GM19043 (cell line): ENCODE measurements at regions not wholly inside any gene's neighbourhood (a gene's known extent, or its start where the extent isn't known, plus 50 kb on each side); places are given as distances from the start of the nearest gene placed in this dataset.
"Not testable (repeated sequence)": the region's sequence is repeated elsewhere in the genome, so short reads cannot be mapped to it uniquely, and the experiment has no call there.

Experiments used
- ATAC-seq: cut with Tn5 transposase; IDR thresholded peaks from one replicate; pipeline ENCODE4 v1.9.1; 2021; ENCODE audit warnings: low read depth; ENCODE audit not compliant: unreplicated experiment

- ATAC-seq: no peak
Measured at GRCh38 chr13:87972568-87972967, 301.4 kb downstream of the SLITRK5 start.

DNA sequence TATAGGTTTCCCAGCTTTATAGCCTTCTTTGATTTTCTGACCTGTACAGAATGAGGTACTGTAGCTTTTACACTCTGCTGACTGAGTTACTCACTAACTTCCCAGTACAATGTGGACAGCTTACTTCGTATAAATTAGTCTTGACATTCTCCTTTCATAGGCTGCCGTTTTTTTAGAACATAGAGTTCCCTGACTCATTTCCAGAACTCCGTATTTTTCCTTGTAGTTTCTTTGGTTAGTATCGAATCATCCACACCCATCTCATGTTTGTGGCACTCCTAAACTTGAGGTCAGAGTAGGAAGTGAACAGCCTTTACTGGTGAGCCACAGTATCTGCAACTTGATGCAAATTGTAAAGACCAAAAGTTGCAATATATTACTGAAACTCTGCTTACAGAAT, 303.9 kb downstream of the SLITRK5 start:
- no peak for ATAC-seq

DNA sequence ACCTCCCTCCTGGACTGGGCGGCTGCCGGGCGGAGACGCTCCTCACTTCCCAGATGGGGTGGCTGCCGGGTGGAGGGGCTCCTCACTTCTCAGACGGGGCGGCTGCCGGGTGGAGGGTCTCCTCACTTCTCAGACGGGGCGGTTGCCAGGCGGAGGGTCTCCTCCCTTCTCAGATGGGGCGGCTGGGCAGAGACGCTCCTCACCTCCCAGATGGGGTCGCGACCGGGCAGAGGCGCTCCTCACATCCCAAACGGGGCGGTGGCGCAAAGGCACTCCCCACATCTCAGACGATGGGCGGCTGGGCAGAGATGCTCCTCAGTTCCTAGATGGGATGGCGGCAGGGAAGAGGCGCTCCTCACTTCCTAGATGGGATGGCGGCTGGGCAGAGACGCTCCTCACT, 305.5 kb downstream of the SLITRK5 start:
- not testable (repeated sequence) for ATAC-seq

DNA sequence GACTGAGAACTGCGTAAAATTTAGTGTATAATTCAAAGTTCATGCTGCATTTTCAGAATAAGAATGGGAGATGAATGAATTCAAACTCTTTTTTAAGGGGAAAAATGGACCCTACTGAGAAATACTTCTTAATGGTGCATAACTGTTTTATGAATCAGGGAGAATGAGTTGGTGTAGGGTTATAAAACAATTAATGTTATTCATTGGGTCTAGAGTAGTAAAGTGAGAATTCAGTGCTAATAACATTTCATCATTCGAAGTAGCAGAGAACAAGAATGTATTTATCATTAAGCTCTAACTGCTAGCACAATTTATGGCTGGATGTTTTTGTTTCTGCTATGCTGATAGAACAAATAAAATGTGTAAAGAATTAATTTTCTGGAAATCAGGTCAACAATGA, 310.2 kb downstream of the SLITRK5 start:
- ATAC-seq: no peak

GRCh38 chr13:87982400-87982799, 311.2 kb downstream of the SLITRK5 start:
- ATAC-seq: no peak

DNA sequence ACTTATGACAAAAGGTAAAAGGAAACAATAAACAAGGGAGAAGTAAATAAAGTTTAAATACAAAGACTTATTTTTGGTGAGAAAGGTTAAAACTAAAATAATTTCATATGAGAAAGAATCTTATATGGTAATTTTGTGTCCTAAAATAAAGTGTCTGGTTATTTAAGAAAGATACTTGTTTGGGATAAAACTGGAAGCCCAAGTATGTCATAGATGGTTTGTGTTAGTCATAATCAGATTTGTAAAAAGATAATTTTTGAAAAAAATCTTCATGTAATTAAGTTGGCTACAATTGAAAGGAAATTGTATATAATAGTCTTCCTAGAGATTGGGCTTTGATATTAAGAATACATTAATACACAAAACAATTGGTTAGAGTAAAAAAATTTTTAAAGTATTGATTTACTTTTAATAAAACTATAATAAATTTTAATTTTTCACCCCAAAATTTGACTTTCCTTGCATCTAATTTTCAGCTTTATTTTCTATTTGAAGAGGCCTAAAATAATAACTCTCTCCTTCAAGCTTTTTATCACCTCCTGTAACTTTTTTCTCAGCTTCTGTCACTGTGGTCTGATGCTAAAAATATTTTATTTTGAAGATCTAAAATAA, 315.6 kb downstream of the SLITRK5 start:
- ATAC-seq: no peak

- ATAC-seq: no peak
Measured at GRCh38 chr13:87998081-87998480, 326.9 kb downstream of the SLITRK5 start.

- ATAC-seq: no peak
Measured at GRCh38 chr13:87999240-87999700, 328.1 kb downstream of the SLITRK5 start.

DNA sequence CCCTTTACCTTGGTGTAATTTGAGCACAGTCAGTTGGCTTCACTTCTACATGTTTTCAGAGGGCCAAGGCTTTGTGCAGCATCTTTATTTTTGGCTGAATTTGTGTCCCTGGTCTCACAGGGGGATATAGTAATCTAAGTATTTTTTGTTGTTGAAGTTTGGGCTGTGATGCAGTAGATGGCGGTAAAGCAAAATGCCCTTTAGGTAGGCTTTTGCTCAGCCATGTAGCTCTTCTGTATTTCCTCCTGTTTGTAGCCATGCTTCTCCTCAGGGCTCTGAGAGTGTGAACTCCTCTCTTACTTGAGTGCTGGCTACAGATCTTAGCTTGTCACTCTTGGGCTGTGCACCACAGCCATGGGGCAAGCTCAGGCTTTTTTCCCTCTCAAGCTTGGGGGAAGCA, 328.6 kb downstream of the SLITRK5 start:
- ATAC-seq: no peak

DNA sequence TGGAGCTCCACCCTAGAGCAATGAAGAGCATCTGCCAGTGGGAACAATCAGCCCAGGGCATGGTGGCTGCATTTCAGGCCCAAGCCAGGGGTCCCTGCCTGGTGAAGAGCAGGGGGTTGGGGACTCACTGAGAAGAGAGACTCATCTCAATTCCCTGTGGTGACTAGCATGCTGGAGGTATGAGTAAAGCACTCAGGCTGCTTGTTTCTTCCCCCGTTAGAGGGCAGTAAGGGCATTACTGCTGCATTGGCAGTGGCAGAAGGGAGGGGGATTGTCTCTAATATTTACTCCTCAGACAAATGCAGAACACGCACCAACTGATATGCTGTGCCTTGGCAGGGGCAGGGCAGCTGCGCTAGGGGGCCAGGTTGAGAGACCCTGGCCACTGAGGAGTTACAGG, 329.1 kb downstream of the SLITRK5 start:
- ATAC-seq: no peak

GRCh38 chr13:88000787-88001186, 329.6 kb downstream of the SLITRK5 start:
- no peak for ATAC-seq

DNA sequence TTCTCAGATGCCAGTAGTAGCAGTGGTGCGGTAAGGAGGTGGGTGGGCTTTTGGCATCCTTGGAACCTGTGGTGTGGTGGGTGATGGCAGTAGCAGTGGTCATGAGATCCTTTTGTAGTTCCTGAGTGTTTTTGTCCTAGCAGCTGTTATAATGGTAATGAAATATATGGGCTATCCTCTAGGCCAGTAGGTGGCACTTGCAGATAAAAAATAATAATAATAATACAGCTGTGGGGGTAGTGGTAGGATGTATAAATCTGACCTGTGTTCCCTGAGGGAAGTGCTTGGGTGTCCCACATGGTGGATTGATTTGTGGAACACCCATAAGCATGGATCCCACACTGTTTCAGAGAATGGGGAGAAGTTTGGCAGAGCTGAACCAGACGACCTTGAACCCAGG, 334.0 kb downstream of the SLITRK5 start:
- no peak for ATAC-seq

GRCh38 chr13:88014527-88014926, 343.4 kb downstream of the SLITRK5 start:
- ATAC-seq: no peak

- ATAC-seq: no peak
Measured at GRCh38 chr13:88022431-88023208, 351.4 kb downstream of the SLITRK5 start.

- no peak for ATAC-seq
Measured at GRCh38 chr13:88026241-88026640, 355.1 kb downstream of the SLITRK5 start.

DNA sequence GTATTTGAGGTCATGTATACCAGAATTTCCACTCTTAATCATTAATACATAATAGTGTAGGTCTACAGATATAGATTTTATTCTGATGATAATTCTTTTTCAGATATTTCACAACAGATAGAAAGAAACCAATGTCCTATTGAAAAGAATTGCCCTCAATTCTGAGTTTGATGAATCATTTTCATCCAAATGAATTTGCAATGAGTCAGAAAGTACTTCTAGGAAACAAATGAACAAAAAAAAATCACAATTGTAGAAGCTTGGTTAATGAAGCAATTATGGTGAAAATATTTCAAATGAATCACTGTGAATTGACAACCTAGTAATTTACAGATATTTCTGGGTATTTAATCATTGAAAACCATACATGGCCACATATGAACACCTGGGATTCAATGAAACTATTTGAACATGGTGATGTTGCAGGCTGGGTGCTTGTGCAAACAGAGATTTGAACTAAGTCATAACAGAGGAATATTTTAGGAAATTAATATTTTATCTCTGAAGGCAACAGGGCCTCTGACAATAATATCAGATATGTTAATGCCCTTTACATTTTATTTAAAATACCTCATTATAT, 360.9 kb downstream of the SLITRK5 start:
- no peak for ATAC-seq

DNA sequence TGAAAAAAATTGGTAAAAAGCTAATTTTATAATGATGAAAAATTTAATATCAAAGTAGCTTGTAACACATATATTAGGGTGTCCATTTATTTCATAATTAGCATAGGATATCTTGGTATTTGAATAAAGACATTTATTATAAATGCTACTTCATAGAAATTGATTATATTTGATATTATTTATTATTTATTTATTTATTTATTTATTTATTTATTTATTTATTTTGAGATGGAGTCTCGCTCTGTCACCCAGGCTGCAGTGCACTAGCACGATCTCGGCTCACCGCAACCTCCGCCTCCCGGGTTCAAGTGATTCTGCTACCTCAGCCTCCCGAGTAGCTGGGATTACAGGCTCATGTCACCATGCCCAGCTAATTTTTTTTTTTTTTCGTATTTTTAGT, 365.0 kb downstream of the SLITRK5 start:
- not testable (repeated sequence) for ATAC-seq

- ATAC-seq: no peak
Measured at GRCh38 chr13:88042489-88042888, 371.3 kb downstream of the SLITRK5 start.

DNA sequence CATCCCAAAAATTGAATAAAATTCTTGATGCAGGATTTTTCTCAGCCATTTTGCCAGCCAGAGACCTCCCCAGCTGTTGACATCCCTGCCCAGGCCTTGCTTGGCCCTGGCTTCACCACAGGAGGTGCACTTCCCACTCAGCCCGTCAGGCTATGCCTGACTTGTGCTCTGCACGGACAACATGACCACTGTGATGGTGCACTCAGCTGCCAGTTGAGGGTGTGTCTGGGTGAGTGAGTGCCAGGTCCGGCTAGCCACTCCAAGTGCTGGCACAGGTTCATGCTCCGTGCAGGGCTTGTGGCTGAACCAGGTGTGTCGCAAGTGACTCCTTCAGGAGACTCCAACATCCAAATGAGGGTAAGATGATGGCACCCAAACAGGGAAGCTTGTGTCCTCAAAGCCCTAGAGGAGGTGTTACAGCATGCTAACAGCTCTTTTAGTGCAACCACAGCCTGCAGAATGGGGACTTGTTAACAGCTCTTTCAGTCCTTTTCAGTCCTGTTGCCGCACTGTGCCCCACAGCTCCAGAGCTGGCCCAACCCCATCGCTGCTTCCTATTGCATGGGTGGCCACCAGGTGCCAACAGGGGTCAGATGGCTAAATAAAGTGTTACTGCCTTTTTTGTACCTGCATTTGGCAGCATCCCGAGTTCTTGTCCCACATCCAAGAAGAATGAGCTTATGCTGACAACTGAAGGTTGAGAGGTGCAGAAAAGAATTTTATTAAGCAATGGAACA, 380.7 kb downstream of the SLITRK5 start:
- no peak for ATAC-seq

- ATAC-seq: no peak
Measured at GRCh38 chr13:88063741-88064140, 392.6 kb downstream of the SLITRK5 start.

- ATAC-seq: no peak
Measured at GRCh38 chr13:88066847-88067246, 395.7 kb downstream of the SLITRK5 start.
